GM23338 (cell line): ENCODE measurements at regions not wholly inside any gene's neighbourhood (a gene's known extent, or its start where the extent isn't known, plus 50 kb on each side); places are given as distances from the start of the nearest gene placed in this dataset.

ENCODE experiments used
- ATAC-seq: fragments of 200-7000 bp; cut with Tn5 transposase; 3 replicates; pipeline ENCODE4 v1.9.1; 2020
- DNase-seq: peaks from one replicate; pipeline ENCODE4 v3.0.0-alpha.2; 2015; ENCODE audit warnings: low spot score
- H2AFZ ChIP-seq: fragments of 200-600 bp; sonication (generic); 2 replicates; pipeline ENCODE4 v1.8.0; 2016; ENCODE audit warnings: antibody characterized with exemption, mild to moderate bottlenecking, moderate library complexity
- H3F3A ChIP-seq: fragments of 200-600 bp; sonication (generic); replicated peaks from 2 replicates; pipeline ENCODE4 v1.8.0; 2017; ENCODE audit warnings: antibody characterized with exemption, mixed run types, low read depth
- H3K27ac ChIP-seq: fragments of 200-600 bp; sonication (generic); 2 replicates; pipeline ENCODE4 v1.6.1; 2016; ENCODE audit warnings: low read depth
- H3K27me3 ChIP-seq: fragments of 200-600 bp; sonication (generic); 2 replicates; pipeline ENCODE4 v1.8.0; 2016; ENCODE audit warnings: mild to moderate bottlenecking, mixed run types, moderate library complexity; ENCODE audit not compliant: insufficient read depth
- H3K36me3 ChIP-seq: fragments of 200-600 bp; sonication (generic); 2 replicates; pipeline ENCODE4 v1.8.0; 2016; ENCODE audit warnings: mild to moderate bottlenecking; ENCODE audit not compliant: insufficient read depth
- H3K4me1 ChIP-seq: fragments of 200-600 bp; sonication (generic); 2 replicates; pipeline ENCODE4 v1.8.0; 2016; ENCODE audit warnings: mild to moderate bottlenecking, moderate library complexity; ENCODE audit not compliant: insufficient read depth
- H3K4me2 ChIP-seq: fragments of 200-600 bp; sonication (generic); 2 replicates; pipeline ENCODE4 v1.7.1; 2017; ENCODE audit warnings: mixed run types
- H3K4me3 ChIP-seq: fragments of 200-600 bp; sonication (generic); 2 replicates; pipeline ENCODE4 v1.6.1; 2016; ENCODE audit warnings: mixed run types
- H3K79me2 ChIP-seq: fragments of 200-600 bp; sonication (generic); replicated peaks from 2 replicates; pipeline ENCODE4 v1.8.0; 2017; ENCODE audit warnings: mild to moderate bottlenecking; ENCODE audit not compliant: insufficient read depth
- H3K9me2 ChIP-seq: fragments of 200-600 bp; sonication (generic); 2 replicates; pipeline ENCODE4 v1.8.0; 2017; ENCODE audit not compliant: insufficient read depth
- H4K20me1 ChIP-seq: fragments of 200-600 bp; sonication (generic); replicated peaks from 2 replicates; pipeline ENCODE4 v1.8.0; 2017; ENCODE audit warnings: mild to moderate bottlenecking; ENCODE audit not compliant: insufficient read depth
- H3K27ac Mint-ChIP-seq: 2 replicates; pipeline ENCODE4 v1.8.0; 2020; ENCODE audit warnings: inconsistent platforms, mild to moderate bottlenecking, moderate library complexity, mixed read lengths
- H3K27me3 Mint-ChIP-seq: 3 replicates; pipeline ENCODE4 v1.8.0; 2022; ENCODE audit warnings: low read depth, mild to moderate bottlenecking, moderate library complexity, mixed read lengths, inconsistent platforms; ENCODE audit not compliant: insufficient read depth, poor library complexity
- H3K36me3 Mint-ChIP-seq: 3 replicates; pipeline ENCODE4 v1.8.0; 2021; ENCODE audit warnings: low read depth, mild to moderate bottlenecking, inconsistent platforms, moderate library complexity, mixed read lengths
- H3K4me1 Mint-ChIP-seq: 3 replicates; pipeline ENCODE4 v1.8.0; 2020; ENCODE audit warnings: mild to moderate bottlenecking, inconsistent platforms, mixed read lengths
- H3K4me3 Mint-ChIP-seq: 3 replicates; pipeline ENCODE4 v1.8.0; 2021; ENCODE audit warnings: moderate library complexity, mild to moderate bottlenecking, inconsistent platforms, mixed read lengths
- H3K9me3 Mint-ChIP-seq: 3 replicates; pipeline ENCODE4 v1.8.0; 2020; ENCODE audit warnings: moderate library complexity, mild to moderate bottlenecking, inconsistent platforms, mixed read lengths
- CREB1 ChIP-seq: fragments of 250-450 bp; sonication (Bioruptor Pico); IDR thresholded peaks from 2 replicates; pipeline ENCODE4 v1.5.0; 2020; ENCODE audit warnings: low read depth, mild to moderate bottlenecking, moderate library complexity
- EZH2phosphoT487 ChIP-seq: fragments of 200-600 bp; sonication (generic); IDR thresholded peaks from one replicate; pipeline ENCODE4 v1.8.1; 2018; ENCODE audit warnings: antibody characterized with exemption; ENCODE audit not compliant: unreplicated experiment
- JUNB ChIP-seq: IDR thresholded peaks from one replicate; pipeline ENCODE4 v1.6.1; 2016; ENCODE audit warnings: antibody characterized with exemption; ENCODE audit not compliant: unreplicated experiment
- NANOG ChIP-seq: IDR thresholded peaks from 2 replicates; pipeline ENCODE4 v1.6.1; 2016; ENCODE audit warnings: antibody characterized with exemption, borderline replicate concordance
- POLR2AphosphoS5 ChIP-seq: IDR thresholded peaks from 2 replicates; pipeline ENCODE4 v1.6.1; 2016; ENCODE audit warnings: antibody characterized with exemption, low read depth
- STAT1 ChIP-seq: IDR thresholded peaks from one replicate; pipeline ENCODE4 v1.6.1; 2016; ENCODE audit warnings: antibody characterized with exemption; ENCODE audit not compliant: unreplicated experiment
- ZNF114 ChIP-seq: fragments of 250-450 bp; sonication (Bioruptor Pico); IDR thresholded peaks from 2 replicates; pipeline ENCODE4 v1.5.0; 2020; ENCODE audit warnings: mild to moderate bottlenecking, moderate library complexity
- ZNF331 ChIP-seq: fragments of 250-450 bp; sonication (Bioruptor Pico); IDR thresholded peaks from 2 replicates; pipeline ENCODE4 v1.5.0; 2020; ENCODE audit warnings: low read depth, mild to moderate bottlenecking, moderate library complexity
- TF ChIP-seq, protein P1 (sequence below): IDR thresholded peaks from 2 replicates; pipeline ENCODE4 v1.6.1; 2016; ENCODE audit warnings: antibody characterized with exemption
- TF ChIP-seq, protein P2 (sequence below): fragments of 250-450 bp; sonication (Bioruptor Pico); IDR thresholded peaks from 2 replicates; pipeline ENCODE4 v1.5.0; 2020; ENCODE audit warnings: mild to moderate bottlenecking, moderate library complexity
- TF ChIP-seq, protein P3 (sequence below), 2 experiments: fragments of 200-600 bp in 1 of 2; sonication (generic) in 1 of 2; conservative IDR thresholded peaks; 2 replicates each; pipeline versions ENCODE4 v1.5.1 to v1.6.1; 2016 to 2017; ENCODE audit warnings: antibody characterized with exemption in 2 of 2, low read depth in 2 of 2, mild to moderate bottlenecking in 2 of 2, moderate library complexity in 1 of 2

DNA sequence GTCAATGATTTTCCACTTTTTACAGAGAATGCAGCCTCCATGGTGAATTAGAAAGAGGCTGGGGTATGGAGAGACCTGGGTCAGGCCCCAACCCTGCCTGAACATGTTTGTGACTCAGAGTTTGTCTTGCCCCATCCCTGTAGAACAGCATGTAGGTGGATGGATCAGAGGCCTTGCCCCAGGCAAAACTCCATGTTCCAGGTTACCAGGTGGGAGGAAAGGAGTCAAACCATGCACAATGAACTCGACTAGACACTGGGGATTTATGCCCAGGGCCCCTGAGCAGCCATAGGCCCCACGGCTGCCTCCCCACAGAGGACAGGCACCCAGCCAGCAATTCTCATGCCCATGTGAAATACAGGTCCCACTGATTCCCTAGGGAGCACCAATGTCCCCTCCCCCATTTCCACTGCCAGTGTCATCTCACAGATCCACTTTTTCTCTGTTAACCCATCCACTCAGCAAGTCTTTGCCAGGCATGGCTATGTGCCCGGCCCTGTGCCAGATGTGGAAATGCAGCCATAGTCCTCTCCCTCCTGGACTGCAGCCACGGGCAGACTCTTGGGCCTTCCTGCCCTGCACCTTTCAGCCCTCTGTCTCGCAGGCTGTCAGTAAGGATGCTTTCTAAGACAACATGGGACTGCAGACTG, 737.8 kb upstream of the HS6ST1 start:
- ATAC-seq: no peak
- no peaks in the 10 kb centered on the region for H3K36me3 ChIP-seq
- no peak overlapping the region for H2AFZ ChIP-seq
- no peak overlapping the region for H3K4me3 ChIP-seq
- H3K79me2 ChIP-seq: no peaks in the 10 kb centered on the region
- H3K4me2 ChIP-seq: no peak overlapping the region
- no peaks in the 10 kb centered on the region for H3K27me3 ChIP-seq
- Mint-ChIP-seq H3K4me3 (no peak overlapping the region), H3K27ac (no peak overlapping the region), H3K4me1 (no peaks in the 10 kb centered on the region), H3K27me3 (peaks cover 7% of the 10 kb centered on the region), H3K9me3 (no peaks in the 10 kb centered on the region), H3K36me3 (no peaks in the 10 kb centered on the region)
- H3K4me1 ChIP-seq: no peaks in the 10 kb centered on the region
- TF ChIP-seq, protein P1, sequence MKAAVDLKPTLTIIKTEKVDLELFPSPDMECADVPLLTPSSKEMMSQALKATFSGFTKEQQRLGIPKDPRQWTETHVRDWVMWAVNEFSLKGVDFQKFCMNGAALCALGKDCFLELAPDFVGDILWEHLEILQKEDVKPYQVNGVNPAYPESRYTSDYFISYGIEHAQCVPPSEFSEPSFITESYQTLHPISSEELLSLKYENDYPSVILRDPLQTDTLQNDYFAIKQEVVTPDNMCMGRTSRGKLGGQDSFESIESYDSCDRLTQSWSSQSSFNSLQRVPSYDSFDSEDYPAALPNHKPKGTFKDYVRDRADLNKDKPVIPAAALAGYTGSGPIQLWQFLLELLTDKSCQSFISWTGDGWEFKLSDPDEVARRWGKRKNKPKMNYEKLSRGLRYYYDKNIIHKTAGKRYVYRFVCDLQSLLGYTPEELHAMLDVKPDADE: no peak
- no peaks in the 10 kb centered on the region for H4K20me1 ChIP-seq
- H3K9me2 ChIP-seq: no peaks in the 10 kb centered on the region
- no peak for DNase-seq
- H3K27ac ChIP-seq: no peak overlapping the region
- no peaks in the 10 kb centered on the region for H3F3A ChIP-seq

DNA sequence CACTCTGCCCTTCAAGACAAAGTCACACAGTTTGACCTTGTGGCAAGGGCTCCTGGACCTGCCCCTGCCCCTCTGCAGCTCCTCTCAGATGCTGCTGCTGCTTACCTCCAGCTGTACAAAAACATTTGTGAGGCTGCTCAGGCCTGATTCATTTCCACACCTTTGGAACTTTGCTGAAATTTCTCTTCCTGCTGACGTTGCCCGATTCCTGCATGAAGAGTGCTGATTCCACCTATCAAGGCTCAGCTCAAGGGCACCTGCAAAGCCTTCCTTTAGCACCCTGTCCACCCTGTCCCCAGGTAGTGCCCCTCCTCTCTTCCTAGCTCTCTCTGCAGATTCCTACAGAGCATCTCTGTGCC, 738.3 kb upstream of the HS6ST1 start:
- no peaks in the 10 kb centered on the region for H3F3A ChIP-seq
- H2AFZ ChIP-seq: no peak overlapping the region
- H3K79me2 ChIP-seq: no peaks in the 10 kb centered on the region
- no peak overlapping the region for H3K4me3 ChIP-seq
- Mint-ChIP-seq H3K27ac (no peak overlapping the region), H3K36me3 (no peaks in the 10 kb centered on the region), H3K9me3 (no peaks in the 10 kb centered on the region), H3K4me1 (no peaks in the 10 kb centered on the region), H3K4me3 (no peak overlapping the region), H3K27me3 (peaks cover 7% of the 10 kb centered on the region)
- no peaks in the 10 kb centered on the region for H4K20me1 ChIP-seq
- no peak overlapping the region for H3K27ac ChIP-seq
- no peaks in the 10 kb centered on the region for H3K4me1 ChIP-seq
- H3K4me2 ChIP-seq: no peak overlapping the region
- ATAC-seq (no peak), DNase-seq (no peak)
- H3K9me2 ChIP-seq: no peaks in the 10 kb centered on the region
- H3K27me3 ChIP-seq: no peaks in the 10 kb centered on the region
- no peaks in the 10 kb centered on the region for H3K36me3 ChIP-seq
- TF ChIP-seq, protein P2, sequence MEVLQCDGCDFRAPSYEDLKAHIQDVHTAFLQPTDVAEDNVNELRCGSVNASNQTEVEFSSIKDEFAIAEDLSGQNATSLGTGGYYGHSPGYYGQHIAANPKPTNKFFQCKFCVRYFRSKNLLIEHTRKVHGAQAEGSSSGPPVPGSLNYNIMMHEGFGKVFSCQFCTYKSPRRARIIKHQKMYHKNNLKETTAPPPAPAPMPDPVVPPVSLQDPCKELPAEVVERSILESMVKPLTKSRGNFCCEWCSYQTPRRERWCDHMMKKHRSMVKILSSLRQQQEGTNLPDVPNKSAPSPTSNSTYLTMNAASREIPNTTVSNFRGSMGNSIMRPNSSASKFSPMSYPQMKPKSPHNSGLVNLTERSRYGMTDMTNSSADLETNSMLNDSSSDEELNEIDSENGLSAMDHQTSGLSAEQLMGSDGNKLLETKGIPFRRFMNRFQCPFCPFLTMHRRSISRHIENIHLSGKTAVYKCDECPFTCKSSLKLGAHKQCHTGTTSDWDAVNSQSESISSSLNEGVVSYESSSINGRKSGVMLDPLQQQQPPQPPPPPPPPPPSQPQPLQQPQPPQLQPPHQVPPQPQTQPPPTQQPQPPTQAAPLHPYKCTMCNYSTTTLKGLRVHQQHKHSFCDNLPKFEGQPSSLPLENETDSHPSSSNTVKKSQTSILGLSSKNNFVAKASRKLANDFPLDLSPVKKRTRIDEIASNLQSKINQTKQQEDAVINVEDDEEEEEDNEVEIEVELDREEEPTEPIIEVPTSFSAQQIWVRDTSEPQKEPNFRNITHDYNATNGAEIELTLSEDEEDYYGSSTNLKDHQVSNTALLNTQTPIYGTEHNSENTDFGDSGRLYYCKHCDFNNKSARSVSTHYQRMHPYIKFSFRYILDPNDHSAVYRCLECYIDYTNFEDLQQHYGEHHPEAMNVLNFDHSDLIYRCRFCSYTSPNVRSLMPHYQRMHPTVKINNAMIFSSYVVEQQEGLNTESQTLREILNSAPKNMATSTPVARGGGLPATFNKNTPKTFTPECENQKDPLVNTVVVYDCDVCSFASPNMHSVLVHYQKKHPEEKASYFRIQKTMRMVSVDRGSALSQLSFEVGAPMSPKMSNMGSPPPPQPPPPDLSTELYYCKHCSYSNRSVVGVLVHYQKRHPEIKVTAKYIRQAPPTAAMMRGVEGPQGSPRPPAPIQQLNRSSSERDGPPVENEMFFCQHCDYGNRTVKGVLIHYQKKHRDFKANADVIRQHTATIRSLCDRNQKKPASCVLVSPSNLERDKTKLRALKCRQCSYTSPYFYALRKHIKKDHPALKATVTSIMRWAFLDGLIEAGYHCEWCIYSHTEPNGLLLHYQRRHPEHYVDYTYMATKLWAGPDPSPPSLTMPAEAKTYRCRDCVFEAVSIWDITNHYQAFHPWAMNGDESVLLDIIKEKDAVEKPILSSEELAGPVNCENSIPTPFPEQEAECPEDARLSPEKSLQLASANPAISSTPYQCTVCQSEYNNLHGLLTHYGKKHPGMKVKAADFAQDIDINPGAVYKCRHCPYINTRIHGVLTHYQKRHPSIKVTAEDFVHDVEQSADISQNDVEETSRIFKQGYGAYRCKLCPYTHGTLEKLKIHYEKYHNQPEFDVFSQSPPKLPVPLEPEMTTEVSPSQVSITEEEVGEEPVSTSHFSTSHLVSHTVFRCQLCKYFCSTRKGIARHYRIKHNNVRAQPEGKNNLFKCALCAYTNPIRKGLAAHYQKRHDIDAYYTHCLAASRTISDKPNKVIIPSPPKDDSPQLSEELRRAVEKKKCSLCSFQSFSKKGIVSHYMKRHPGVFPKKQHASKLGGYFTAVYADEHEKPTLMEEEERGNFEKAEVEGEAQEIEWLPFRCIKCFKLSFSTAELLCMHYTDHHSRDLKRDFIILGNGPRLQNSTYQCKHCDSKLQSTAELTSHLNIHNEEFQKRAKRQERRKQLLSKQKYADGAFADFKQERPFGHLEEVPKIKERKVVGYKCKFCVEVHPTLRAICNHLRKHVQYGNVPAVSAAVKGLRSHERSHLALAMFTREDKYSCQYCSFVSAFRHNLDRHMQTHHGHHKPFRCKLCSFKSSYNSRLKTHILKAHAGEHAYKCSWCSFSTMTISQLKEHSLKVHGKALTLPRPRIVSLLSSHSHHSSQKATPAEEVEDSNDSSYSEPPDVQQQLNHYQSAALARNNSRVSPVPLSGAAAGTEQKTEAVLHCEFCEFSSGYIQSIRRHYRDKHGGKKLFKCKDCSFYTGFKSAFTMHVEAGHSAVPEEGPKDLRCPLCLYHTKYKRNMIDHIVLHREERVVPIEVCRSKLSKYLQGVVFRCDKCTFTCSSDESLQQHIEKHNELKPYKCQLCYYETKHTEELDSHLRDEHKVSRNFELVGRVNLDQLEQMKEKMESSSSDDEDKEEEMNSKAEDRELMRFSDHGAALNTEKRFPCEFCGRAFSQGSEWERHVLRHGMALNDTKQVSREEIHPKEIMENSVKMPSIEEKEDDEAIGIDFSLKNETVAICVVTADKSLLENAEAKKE (CRISPR knock-in tag): no peak
- TF ChIP-seq ZNF331 (CRISPR knock-in tag): no peak
- TF ChIP-seq NANOG: no peak
- TF ChIP-seq POLR2AphosphoS5: no peak
- no peak for TF ChIP-seq ZNF114 (CRISPR knock-in tag)
- TF ChIP-seq, protein P3, sequence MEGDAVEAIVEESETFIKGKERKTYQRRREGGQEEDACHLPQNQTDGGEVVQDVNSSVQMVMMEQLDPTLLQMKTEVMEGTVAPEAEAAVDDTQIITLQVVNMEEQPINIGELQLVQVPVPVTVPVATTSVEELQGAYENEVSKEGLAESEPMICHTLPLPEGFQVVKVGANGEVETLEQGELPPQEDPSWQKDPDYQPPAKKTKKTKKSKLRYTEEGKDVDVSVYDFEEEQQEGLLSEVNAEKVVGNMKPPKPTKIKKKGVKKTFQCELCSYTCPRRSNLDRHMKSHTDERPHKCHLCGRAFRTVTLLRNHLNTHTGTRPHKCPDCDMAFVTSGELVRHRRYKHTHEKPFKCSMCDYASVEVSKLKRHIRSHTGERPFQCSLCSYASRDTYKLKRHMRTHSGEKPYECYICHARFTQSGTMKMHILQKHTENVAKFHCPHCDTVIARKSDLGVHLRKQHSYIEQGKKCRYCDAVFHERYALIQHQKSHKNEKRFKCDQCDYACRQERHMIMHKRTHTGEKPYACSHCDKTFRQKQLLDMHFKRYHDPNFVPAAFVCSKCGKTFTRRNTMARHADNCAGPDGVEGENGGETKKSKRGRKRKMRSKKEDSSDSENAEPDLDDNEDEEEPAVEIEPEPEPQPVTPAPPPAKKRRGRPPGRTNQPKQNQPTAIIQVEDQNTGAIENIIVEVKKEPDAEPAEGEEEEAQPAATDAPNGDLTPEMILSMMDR (conservative IDR thresholded peaks at IDR 0.05; ENCODE audit: low read depth in 2 of 2): no peak
- TF ChIP-seq EZH2phosphoT487: no peak
- no peak for TF ChIP-seq STAT1
- no peak for TF ChIP-seq JUNB
- TF ChIP-seq, protein P1: no peak
- TF ChIP-seq CREB1: no peak
